SK-N-SH (cell line): ENCODE measurements at regions not wholly inside any gene's neighbourhood (a gene's known extent, or its start where the extent isn't known, plus 50 kb on each side); places are given as distances from the start of the nearest gene placed in this dataset.

Source experiments
- CHD2 ChIP-seq: fragments of 150-350 bp; IDR thresholded peaks from 2 replicates; pipeline ENCODE4 v1.6.1; 2018; ENCODE audit warnings: low read length; ENCODE audit not compliant: partially characterized antibody
- ELF1 ChIP-seq: IDR thresholded peaks from 2 replicates; pipeline ENCODE4 v1.4.0; 2012
- EP300 ChIP-seq, 2 experiments: IDR thresholded peaks; 2 replicates each; pipeline versions ENCODE4 v1.4.0 to v1.6.1; 2012; ENCODE audit warnings: borderline replicate concordance in 1 of 2, low read depth in 1 of 2, low read length in 1 of 2
- EZH2phosphoT487 ChIP-seq: fragments of 200-600 bp; sonication (generic); IDR thresholded peaks from 2 replicates; pipeline ENCODE4 v1.6.1; 2017; ENCODE audit warnings: low read depth, mixed run types, mild to moderate bottlenecking, antibody characterized with exemption, moderate library complexity, borderline replicate concordance
- GABPA ChIP-seq: IDR thresholded peaks from 2 replicates; pipeline ENCODE4 v1.4.0; 2012; ENCODE audit warnings: low read depth, mild to moderate bottlenecking
- GATA2 ChIP-seq: sonication (generic); formaldehyde crosslinking; IDR thresholded peaks from 2 replicates; pipeline ENCODE4 v1.5.0; 2020; ENCODE audit warnings: mild to moderate bottlenecking, missing genetic modification reagents
- MXI1 ChIP-seq: IDR thresholded peaks from 2 replicates; pipeline ENCODE4 v1.6.1; 2012; ENCODE audit warnings: mild to moderate bottlenecking, low read depth, low read length, improper control_type of control experiment
- NRF1 ChIP-seq: IDR thresholded peaks from 2 replicates; pipeline ENCODE4 v1.6.1; 2012; ENCODE audit warnings: low read depth, mild to moderate bottlenecking, low read length
- POLR2AphosphoS5 ChIP-seq: IDR thresholded peaks from 2 replicates; pipeline ENCODE4 v1.6.1; 2012; ENCODE audit warnings: low read depth, low read length
- RAD21 ChIP-seq: IDR thresholded peaks from 2 replicates; pipeline ENCODE4 v1.6.1; 2012; ENCODE audit warnings: mild to moderate bottlenecking, low read length
- RCOR1 ChIP-seq: fragments of 150-350 bp; IDR thresholded peaks from 2 replicates; pipeline ENCODE4 v1.6.1; 2017; ENCODE audit warnings: antibody characterized with exemption, low read length
- REST ChIP-seq: IDR thresholded peaks from 2 replicates; pipeline ENCODE4 v1.6.1; 2012; ENCODE audit warnings: mild to moderate bottlenecking, low read depth, low read length, moderate library complexity
- RFX5 ChIP-seq: IDR thresholded peaks from 2 replicates; pipeline ENCODE4 v1.6.1; 2012; ENCODE audit warnings: mild to moderate bottlenecking, improper control_type of control experiment, low read length
- RXRA ChIP-seq: IDR thresholded peaks from 2 replicates; pipeline ENCODE4 v1.4.0; 2012; ENCODE audit warnings: low read depth, mild to moderate bottlenecking, borderline replicate concordance
- SIN3A ChIP-seq: IDR thresholded peaks from 2 replicates; pipeline ENCODE4 v1.6.1; 2012; ENCODE audit warnings: low read depth, mild to moderate bottlenecking, low read length, moderate library complexity, borderline replicate concordance
- SMC3 ChIP-seq: IDR thresholded peaks from 2 replicates; pipeline ENCODE4 v1.6.1; 2012; ENCODE audit warnings: low read depth, low read length, improper control_type of control experiment
- TAF1 ChIP-seq: IDR thresholded peaks from 2 replicates; pipeline ENCODE4 v1.6.1; 2012; ENCODE audit warnings: low read depth, mild to moderate bottlenecking, low read length, moderate library complexity, borderline replicate concordance
- TCF12 ChIP-seq: IDR thresholded peaks from 2 replicates; pipeline ENCODE4 v1.4.0; 2012
- TEAD4 ChIP-seq: IDR thresholded peaks from 2 replicates; pipeline ENCODE4 v1.4.0; 2012; ENCODE audit warnings: mild to moderate bottlenecking, borderline replicate concordance; ENCODE audit not compliant: insufficient read depth
- YY1 ChIP-seq: IDR thresholded peaks from 2 replicates; pipeline ENCODE4 v1.4.0; 2012; ENCODE audit warnings: low read depth, mild to moderate bottlenecking
- ZBTB33 ChIP-seq: IDR thresholded peaks from 2 replicates; pipeline ENCODE4 v1.4.0; 2012; ENCODE audit warnings: low read depth, borderline replicate concordance
- TF ChIP-seq, protein P1 (sequence below): fragments of 200-600 bp; sonication (generic); IDR thresholded peaks from 2 replicates; pipeline ENCODE4 v1.6.1; 2017; ENCODE audit warnings: antibody characterized with exemption, mild to moderate bottlenecking, moderate library complexity
- TF ChIP-seq, protein P2 (sequence below): fragments of 150-350 bp; IDR thresholded peaks from 2 replicates; pipeline ENCODE4 v1.6.1; 2016; ENCODE audit warnings: mild to moderate bottlenecking, low read depth, low read length
- TF ChIP-seq, protein P3 (sequence below): IDR thresholded peaks from 2 replicates; pipeline ENCODE4 v1.4.0; 2012; ENCODE audit warnings: low read depth

DNA sequence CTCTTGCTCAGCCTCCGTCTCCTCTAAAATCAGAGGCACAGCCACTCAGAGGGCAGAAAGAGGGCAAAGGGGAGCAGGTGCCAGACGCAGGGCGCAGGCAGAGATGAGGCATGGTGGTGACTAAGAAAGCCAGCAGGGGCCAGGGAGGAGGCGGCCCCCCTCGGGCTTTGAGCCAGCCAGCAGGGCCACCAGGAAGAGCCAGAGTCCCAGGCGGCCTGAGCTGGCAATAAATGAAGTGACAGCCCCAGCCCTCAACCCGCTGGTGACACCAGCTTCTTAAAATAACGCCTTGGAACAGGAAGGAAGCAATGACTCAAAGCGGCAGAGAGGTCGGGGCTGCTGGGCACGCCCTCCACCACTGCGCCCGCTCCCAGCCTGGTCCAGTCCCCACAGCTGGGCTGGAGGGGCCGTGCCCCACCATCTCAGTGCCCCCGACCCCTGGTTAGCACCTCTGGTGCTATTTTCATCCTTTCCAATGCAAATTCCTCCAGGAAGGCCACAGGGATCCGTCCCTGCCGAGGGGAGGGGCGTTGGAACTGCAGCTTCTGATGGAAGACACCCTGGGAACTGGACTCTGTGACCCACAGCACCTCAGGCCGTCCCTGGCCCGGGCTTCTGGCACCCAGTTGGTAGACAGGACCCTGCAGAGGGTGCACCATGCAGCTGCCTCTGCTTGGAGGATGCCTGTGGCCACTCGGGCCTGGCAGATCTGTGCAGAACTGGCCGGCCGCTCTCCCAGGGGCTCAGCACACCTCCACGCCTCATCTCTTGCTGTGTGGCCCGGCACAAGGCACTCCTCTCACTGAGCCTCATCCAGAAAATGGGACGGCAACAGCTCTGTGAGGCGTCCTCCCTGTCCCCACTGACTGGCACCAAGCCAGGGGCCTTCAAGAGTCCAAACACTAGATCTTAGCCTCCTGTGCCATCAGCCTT, 113.7 kb downstream of the NCOR2 start (continued):
- TF ChIP-seq, protein P1, sequence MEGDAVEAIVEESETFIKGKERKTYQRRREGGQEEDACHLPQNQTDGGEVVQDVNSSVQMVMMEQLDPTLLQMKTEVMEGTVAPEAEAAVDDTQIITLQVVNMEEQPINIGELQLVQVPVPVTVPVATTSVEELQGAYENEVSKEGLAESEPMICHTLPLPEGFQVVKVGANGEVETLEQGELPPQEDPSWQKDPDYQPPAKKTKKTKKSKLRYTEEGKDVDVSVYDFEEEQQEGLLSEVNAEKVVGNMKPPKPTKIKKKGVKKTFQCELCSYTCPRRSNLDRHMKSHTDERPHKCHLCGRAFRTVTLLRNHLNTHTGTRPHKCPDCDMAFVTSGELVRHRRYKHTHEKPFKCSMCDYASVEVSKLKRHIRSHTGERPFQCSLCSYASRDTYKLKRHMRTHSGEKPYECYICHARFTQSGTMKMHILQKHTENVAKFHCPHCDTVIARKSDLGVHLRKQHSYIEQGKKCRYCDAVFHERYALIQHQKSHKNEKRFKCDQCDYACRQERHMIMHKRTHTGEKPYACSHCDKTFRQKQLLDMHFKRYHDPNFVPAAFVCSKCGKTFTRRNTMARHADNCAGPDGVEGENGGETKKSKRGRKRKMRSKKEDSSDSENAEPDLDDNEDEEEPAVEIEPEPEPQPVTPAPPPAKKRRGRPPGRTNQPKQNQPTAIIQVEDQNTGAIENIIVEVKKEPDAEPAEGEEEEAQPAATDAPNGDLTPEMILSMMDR: no peak
- no peak for TF ChIP-seq RFX5
- no peak for TF ChIP-seq POLR2AphosphoS5
- no peak for TF ChIP-seq SMC3
- TF ChIP-seq ELF1: no peak; the same call in 1 of the 2 replicates
- TF ChIP-seq, protein P2, sequence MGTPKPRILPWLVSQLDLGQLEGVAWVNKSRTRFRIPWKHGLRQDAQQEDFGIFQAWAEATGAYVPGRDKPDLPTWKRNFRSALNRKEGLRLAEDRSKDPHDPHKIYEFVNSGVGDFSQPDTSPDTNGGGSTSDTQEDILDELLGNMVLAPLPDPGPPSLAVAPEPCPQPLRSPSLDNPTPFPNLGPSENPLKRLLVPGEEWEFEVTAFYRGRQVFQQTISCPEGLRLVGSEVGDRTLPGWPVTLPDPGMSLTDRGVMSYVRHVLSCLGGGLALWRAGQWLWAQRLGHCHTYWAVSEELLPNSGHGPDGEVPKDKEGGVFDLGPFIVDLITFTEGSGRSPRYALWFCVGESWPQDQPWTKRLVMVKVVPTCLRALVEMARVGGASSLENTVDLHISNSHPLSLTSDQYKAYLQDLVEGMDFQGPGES: no peak
- no peak for TF ChIP-seq TEAD4
- TF ChIP-seq RXRA: peak; percentile 91; the same call in 1 of the 2 replicates
- no peak for TF ChIP-seq NRF1
- TF ChIP-seq REST: 0 out of 2 replicates have a peak, but pooled peaks have one; percentile 23
- TF ChIP-seq GATA2 (CRISPR knock-in tag): no peak
- no peak for TF ChIP-seq CHD2
- no peak for TF ChIP-seq RAD21
- TF ChIP-seq RCOR1: no peak
- peak in 1 of 2 experiments; percentile 69; a peak in 2 of 4 replicates for TF ChIP-seq EP300 (IDR thresholded peaks at IDR 0.05; ENCODE audit: borderline replicate concordance in 1 of 2, low read depth in 1 of 2, low read length in 1 of 2)
- no peak for TF ChIP-seq YY1
- TF ChIP-seq GABPA: no peak
- TF ChIP-seq, protein P3, sequence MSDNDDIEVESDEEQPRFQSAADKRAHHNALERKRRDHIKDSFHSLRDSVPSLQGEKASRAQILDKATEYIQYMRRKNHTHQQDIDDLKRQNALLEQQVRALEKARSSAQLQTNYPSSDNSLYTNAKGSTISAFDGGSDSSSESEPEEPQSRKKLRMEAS: peak; percentile 63
- no peak; the same call in 1 of the 2 replicates for TF ChIP-seq ZBTB33
- no peak for TF ChIP-seq MXI1
- TF ChIP-seq EZH2phosphoT487: no peak
- TF ChIP-seq SIN3A: no peak
- TF ChIP-seq TCF12: peak; percentile 86
- TF ChIP-seq TAF1: no peak
